WI38 (cell line): ENCODE measurements at regions not wholly inside any gene's neighbourhood (a gene's known extent, or its start where the extent isn't known, plus 50 kb on each side); places are given as distances from the start of the nearest gene placed in this dataset.

Source experiments
- H3K4me3 ChIP-seq: 2 replicates; pipeline ENCODE4 v1.5.1; 2011; ENCODE audit warnings: low read depth, mild to moderate bottlenecking, control low read depth, low read length
- TF ChIP-seq, protein P1 (sequence below): IDR thresholded peaks from 2 replicates; pipeline ENCODE4 v1.5.1; 2012; ENCODE audit warnings: low read depth, mild to moderate bottlenecking, control low read depth, low read length

DNA sequence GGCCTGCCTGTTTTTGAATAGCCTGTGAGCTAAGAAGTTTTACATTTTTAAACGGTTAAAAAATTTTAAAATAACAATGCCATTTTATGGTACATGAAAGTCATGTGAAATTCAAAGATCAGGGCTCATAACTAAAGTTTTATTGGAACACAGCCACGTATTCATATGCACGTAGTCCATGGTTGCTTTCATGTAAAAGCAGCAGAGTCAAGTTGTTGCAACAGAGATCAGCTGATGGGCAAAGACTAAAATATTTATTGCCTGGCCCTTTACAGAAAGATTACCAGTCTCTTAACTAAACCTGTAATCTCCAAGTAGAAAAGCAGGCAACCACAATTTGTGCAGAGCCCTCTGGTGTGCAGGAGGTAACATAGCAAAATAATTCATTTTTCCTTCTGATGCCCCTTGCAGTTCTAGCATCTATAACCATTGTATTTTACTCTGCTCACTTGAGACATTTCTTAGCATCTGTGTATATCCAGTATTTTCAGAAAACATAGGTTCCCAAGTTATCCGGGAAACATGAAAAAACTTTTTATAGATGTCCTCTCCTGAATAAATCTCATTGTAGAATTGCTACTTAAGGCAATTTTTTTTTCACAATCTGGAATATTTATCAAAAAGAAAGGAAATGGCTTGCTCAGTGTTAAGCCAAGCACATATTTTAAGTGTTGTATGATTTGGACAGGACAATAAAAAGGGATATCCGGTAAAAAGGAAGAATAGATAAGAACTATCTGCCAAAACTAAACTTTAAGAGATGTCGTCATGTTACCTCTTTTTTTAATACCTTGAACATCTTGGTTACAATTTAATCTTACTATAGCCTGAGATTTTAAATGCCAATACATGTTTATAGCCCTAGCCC lies 430.8 kb downstream of the PLPP3 start:
- H3K4me3 ChIP-seq = no peak overlapping the region
- TF ChIP-seq, protein P1, sequence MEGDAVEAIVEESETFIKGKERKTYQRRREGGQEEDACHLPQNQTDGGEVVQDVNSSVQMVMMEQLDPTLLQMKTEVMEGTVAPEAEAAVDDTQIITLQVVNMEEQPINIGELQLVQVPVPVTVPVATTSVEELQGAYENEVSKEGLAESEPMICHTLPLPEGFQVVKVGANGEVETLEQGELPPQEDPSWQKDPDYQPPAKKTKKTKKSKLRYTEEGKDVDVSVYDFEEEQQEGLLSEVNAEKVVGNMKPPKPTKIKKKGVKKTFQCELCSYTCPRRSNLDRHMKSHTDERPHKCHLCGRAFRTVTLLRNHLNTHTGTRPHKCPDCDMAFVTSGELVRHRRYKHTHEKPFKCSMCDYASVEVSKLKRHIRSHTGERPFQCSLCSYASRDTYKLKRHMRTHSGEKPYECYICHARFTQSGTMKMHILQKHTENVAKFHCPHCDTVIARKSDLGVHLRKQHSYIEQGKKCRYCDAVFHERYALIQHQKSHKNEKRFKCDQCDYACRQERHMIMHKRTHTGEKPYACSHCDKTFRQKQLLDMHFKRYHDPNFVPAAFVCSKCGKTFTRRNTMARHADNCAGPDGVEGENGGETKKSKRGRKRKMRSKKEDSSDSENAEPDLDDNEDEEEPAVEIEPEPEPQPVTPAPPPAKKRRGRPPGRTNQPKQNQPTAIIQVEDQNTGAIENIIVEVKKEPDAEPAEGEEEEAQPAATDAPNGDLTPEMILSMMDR = no peak

DNA sequence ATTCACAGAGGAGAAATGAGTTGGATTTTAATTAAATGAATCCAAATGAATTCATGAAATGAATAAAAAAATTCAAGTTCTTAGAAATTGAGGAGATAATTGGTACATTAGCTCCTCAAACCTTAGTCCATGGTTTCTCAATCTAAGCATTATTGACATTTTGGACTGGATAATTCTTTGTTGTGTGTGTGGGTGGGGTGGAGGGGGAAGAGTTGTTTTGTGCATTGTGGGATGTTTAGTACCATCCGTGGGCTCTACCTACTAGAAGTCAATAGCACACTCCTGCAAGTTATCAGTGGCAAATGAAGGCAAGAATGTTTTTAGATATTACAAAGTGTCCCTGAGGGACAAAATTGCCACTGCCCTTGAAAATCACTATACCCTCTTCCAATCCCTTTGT lies 431.9 kb downstream of the PLPP3 start:
- TF ChIP-seq, protein P1 = no peak
- H3K4me3 ChIP-seq = no peak overlapping the region

DNA sequence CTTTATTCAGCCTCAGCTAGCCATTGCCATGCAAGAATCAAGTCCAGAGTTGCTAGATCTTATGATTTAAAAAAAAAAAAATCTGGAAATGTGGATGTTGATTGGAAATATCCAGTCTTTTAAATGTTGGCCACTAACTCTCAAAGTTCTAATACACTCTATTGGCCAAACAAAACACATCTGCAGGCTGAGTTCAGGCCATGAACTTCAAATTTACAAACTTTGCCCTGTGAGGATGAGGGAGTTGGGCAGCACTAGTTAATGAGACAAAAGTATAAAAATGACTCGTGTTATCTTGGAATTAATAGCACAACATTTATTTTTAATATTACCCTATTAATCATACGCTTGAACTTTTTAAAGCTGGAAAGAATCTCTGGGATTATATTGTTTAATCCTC lies 432.3 kb downstream of the PLPP3 start:
- TF ChIP-seq, protein P1 = no peak
- no peak overlapping the region for H3K4me3 ChIP-seq

DNA sequence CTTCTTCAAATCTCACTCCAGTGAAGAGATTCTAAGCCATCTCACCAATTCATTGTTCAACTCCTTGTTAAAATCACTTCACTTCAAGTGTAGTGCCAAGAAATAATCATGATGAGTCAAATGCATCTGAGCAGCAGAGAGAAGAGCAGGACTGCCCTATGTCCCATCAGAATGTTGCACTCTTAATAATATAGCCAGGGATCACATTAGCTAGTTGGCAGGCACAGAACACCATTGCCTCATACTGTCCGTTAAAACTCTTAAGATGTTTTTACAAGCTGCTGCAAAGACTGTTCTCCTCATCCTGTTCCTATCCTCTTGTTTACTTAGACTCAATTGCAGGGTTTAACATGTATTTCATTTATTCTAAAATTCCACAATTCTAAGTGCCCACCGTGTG lies 432.9 kb downstream of the PLPP3 start:
- H3K4me3 ChIP-seq = no peak overlapping the region
- TF ChIP-seq, protein P1 = no peak

DNA sequence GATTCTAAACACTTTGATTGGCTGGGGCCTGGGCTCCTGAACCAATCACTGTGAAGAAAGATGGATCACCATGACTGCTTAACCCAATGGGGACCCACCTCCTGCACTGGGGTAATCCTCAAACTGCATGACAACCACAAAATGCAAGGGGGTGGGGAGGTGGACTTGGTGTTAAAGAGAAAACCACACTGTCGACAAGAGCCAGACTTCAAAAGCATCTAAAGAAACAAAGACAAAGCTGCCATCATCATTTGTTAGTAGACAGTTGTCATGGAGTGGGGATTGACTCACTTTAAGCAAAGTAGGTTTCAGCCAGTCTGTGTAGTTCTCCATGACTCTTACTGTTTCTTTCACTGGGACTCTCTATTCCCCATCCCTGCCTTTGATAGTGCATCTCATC lies 433.8 kb downstream of the PLPP3 start:
- no peak overlapping the region for H3K4me3 ChIP-seq
- TF ChIP-seq, protein P1 = no peak

DNA sequence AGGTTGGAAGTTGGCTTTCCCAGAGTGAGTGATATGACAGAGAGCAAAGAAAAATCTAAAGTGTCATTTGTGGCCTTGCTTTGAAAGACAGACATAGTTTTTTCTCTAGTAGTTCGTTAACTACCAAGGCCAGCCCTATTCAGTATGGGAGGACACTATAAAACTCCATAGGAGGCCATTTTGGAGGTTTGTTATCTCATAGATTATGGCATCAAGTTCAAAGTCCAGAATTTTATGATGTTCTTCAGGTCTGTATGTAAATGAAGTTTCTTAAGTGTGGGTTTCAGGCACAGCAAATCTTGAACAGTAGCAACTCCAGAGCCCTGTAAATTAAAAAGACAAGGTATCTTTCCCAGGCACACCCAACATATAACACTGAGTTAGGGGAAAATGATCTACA lies 437.1 kb downstream of the PLPP3 start:
- TF ChIP-seq, protein P1 = no peak
- H3K4me3 ChIP-seq = no peak overlapping the region

DNA sequence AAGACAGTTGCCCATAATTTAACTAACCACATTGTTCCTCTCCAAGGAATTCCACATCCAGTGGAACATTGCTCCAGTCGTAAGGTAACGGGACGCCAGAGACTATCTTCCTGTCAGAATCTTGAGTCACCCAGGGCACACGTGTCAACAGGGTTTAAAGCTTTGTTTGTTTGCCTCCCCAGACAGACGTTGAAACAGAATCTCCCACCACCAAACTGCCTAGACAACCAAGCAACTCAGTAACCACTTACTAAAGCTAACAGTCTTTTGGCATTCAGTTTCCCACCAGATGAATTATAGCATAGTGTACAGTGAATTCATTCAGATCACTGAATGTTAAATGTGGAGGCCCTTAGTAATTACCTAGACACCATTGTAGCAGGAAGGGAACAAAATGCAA lies 439.5 kb downstream of the PLPP3 start:
- TF ChIP-seq, protein P1 = no peak
- H3K4me3 ChIP-seq = no peak overlapping the region
